ENCODE measurements at regions not wholly inside any gene's neighbourhood (a gene's known extent, or its start where the extent isn't known, plus 50 kb on each side); places are given as distances from the start of the nearest gene placed in this dataset.

DNA sequence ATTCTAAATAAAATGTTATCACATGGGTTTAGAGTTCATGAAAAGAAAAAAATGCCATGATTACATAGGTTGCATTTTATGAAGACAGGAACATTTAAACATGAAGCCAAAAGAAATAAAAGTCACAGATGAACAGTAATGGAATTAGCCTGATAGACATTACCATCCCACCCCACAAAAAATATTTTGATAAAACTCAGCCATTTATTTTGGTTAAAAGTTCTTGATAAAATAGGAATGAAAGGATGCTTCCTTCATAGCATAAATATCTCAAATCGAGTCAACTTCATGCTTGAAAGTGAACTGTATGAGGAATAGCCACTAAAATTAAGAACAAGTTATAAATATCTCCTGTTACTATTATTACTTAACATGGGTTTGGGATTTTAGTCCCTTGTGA, 101.9 kb upstream of the TMC3 start:
- no peak for TF ChIP-seq EZH2phosphoT487 (IDR thresholded peaks at IDR 0.05; ENCODE audit: low read length)
- TF ChIP-seq, protein P1, sequence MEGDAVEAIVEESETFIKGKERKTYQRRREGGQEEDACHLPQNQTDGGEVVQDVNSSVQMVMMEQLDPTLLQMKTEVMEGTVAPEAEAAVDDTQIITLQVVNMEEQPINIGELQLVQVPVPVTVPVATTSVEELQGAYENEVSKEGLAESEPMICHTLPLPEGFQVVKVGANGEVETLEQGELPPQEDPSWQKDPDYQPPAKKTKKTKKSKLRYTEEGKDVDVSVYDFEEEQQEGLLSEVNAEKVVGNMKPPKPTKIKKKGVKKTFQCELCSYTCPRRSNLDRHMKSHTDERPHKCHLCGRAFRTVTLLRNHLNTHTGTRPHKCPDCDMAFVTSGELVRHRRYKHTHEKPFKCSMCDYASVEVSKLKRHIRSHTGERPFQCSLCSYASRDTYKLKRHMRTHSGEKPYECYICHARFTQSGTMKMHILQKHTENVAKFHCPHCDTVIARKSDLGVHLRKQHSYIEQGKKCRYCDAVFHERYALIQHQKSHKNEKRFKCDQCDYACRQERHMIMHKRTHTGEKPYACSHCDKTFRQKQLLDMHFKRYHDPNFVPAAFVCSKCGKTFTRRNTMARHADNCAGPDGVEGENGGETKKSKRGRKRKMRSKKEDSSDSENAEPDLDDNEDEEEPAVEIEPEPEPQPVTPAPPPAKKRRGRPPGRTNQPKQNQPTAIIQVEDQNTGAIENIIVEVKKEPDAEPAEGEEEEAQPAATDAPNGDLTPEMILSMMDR (IDR thresholded peaks at IDR 0.05; ENCODE audit: low read length), result no peak

Data from MM.1S (cell line).